Mesenchymal stem cell (in vitro differentiated cells and primary cell): ENCODE measurements at regions not wholly inside any gene's neighbourhood (a gene's known extent, or its start where the extent isn't known, plus 50 kb on each side); places are given as distances from the start of the nearest gene placed in this dataset.
A peak's percentile ranks its signal among the peaks of the same experiment; 100 is the strongest.

Experiments
- DNase-seq: peaks from one replicate; pipeline ENCODE4 v3.0.0-alpha.2; 2013
- H2AFZ ChIP-seq: one replicate; pipeline ENCODE4 v1.6.1; 2013; ENCODE audit warnings: low read depth, mild to moderate bottlenecking, control low read depth, inconsistent platforms, low read length, moderate library complexity
- H2AK5ac ChIP-seq: 2 replicates; pipeline ENCODE4 v1.6.1; 2013; ENCODE audit warnings: low read length, moderate library complexity, mild to moderate bottlenecking, inconsistent platforms; ENCODE audit not compliant: severe bottlenecking
- H2BK120ac ChIP-seq: one replicate; pipeline ENCODE4 v1.6.1; 2013; ENCODE audit warnings: low read depth, mild to moderate bottlenecking, inconsistent platforms, low read length, moderate library complexity
- H2BK12ac ChIP-seq, 2 experiments: one replicate each; pipeline ENCODE4 v1.6.1; 2013; ENCODE audit warnings: inconsistent platforms in 2 of 2, low read length in 2 of 2, mild to moderate bottlenecking in 2 of 2, moderate library complexity in 2 of 2, control low read depth in 1 of 2
- H2BK15ac ChIP-seq: one replicate; pipeline ENCODE4 v1.6.1; 2013; ENCODE audit warnings: mild to moderate bottlenecking, low read depth, inconsistent platforms; ENCODE audit not compliant: poor library complexity, severe bottlenecking
- H2BK5ac ChIP-seq: 2 replicates; pipeline ENCODE4 v1.6.1; 2013; ENCODE audit warnings: low read depth, mild to moderate bottlenecking, low read length, control low read depth, inconsistent platforms; ENCODE audit not compliant: poor library complexity, severe bottlenecking
- H3K14ac ChIP-seq, 2 experiments: one replicate each; pipeline ENCODE4 v1.6.1; 2013; ENCODE audit warnings: inconsistent platforms in 2 of 2, low read length in 2 of 2, control low read depth in 1 of 2, mild to moderate bottlenecking in 1 of 2, moderate library complexity in 1 of 2
- H3K18ac ChIP-seq, 2 experiments: one replicate each; pipeline ENCODE4 v1.6.1; 2013; ENCODE audit warnings: inconsistent platforms in 2 of 2, low read length in 2 of 2, control low read depth in 1 of 2, low read depth in 1 of 2, mild to moderate bottlenecking in 1 of 2
- H3K23ac ChIP-seq, 2 experiments: one replicate each; pipeline ENCODE4 v1.6.1; 2013; ENCODE audit warnings: inconsistent platforms in 2 of 2, low read length in 2 of 2, mild to moderate bottlenecking in 2 of 2, moderate library complexity in 2 of 2, control low read depth in 1 of 2
- H3K27ac ChIP-seq: 2 replicates; pipeline ENCODE4 v1.5.1; 2013; ENCODE audit warnings: mild to moderate bottlenecking, moderate library complexity, low read length, control low read depth, inconsistent platforms; ENCODE audit not compliant: poor library complexity, severe bottlenecking
- H3K27me3 ChIP-seq, 2 experiments: 2 replicates each; pipeline versions ENCODE4 v1.6.1 to v1.7.0; 2013; ENCODE audit warnings: low read length in 2 of 2, mild to moderate bottlenecking in 2 of 2, moderate library complexity in 2 of 2, control low read depth in 1 of 2, inconsistent platforms in 1 of 2; ENCODE audit not compliant: control insufficient read depth in 1 of 2, insufficient read depth in 1 of 2
- H3K36me3 ChIP-seq, 2 experiments: 2 replicates each; pipeline versions ENCODE4 v1.6.1 to v1.7.0; 2013; ENCODE audit warnings: low read length in 2 of 2, control low read depth in 1 of 2, inconsistent platforms in 1 of 2, low read depth in 1 of 2, mild to moderate bottlenecking in 1 of 2; ENCODE audit not compliant: insufficient read depth in 2 of 2, control insufficient read depth in 1 of 2
- H3K4ac ChIP-seq, 2 experiments: one replicate each; pipeline ENCODE4 v1.6.1; 2013; ENCODE audit warnings: inconsistent platforms in 2 of 2, low read length in 2 of 2, mild to moderate bottlenecking in 2 of 2, moderate library complexity in 2 of 2, control low read depth in 1 of 2, low read depth in 1 of 2
- H3K4me1 ChIP-seq: 2 replicates; pipeline ENCODE4 v1.6.1; 2013; ENCODE audit warnings: low read depth, low read length, control low read depth; ENCODE audit not compliant: control insufficient read depth, insufficient read depth
- H3K4me2 ChIP-seq: 2 replicates; pipeline ENCODE4 v1.6.1; 2013; ENCODE audit warnings: low read length, mild to moderate bottlenecking, inconsistent platforms; ENCODE audit not compliant: poor library complexity, severe bottlenecking
- H3K4me3 ChIP-seq, 2 experiments: 2 replicates each; pipeline versions ENCODE4 v1.5.1 to v1.7.0; 2013; ENCODE audit warnings: low read length in 2 of 2, mild to moderate bottlenecking in 2 of 2, control low read depth in 1 of 2, low read depth in 1 of 2; ENCODE audit not compliant: insufficient read depth in 1 of 2
- H3K79me1 ChIP-seq: replicated peaks from 2 replicates; pipeline ENCODE4 v1.6.1; 2013; ENCODE audit warnings: mild to moderate bottlenecking, control low read depth, low read length, inconsistent platforms; ENCODE audit not compliant: poor library complexity, severe bottlenecking
- H3K9ac ChIP-seq: 2 replicates; pipeline ENCODE4 v1.7.0; 2013; ENCODE audit warnings: mild to moderate bottlenecking, low read length, moderate library complexity
- H3K9me3 ChIP-seq: 2 replicates; pipeline ENCODE4 v1.7.0; 2013; ENCODE audit warnings: mild to moderate bottlenecking, low read length; ENCODE audit not compliant: control insufficient read depth
- H4K8ac ChIP-seq: one replicate; pipeline ENCODE4 v1.6.1; 2013; ENCODE audit warnings: inconsistent platforms, mild to moderate bottlenecking, low read length, moderate library complexity
- H4K91ac ChIP-seq: one replicate; pipeline ENCODE4 v1.6.1; 2013; ENCODE audit warnings: mild to moderate bottlenecking, low read length, inconsistent platforms
- WGBS: methylation state at CpG from one replicate; pipeline ENCODE4 v1.1.7; 2013; ENCODE audit warnings: mixed read lengths; 5-methylcytosine and 5-hydroxymethylcytosine counted together

- H3K4me2 ChIP-seq, result no peak overlapping the region
- no peak overlapping the region for H3K27ac ChIP-seq
- H3K79me1 ChIP-seq, result no peaks in the 10 kb centered on the region
- no peaks in the 10 kb centered on the region for H3K36me3 ChIP-seq
- H2AK5ac ChIP-seq, result no peak overlapping the region
- no peak overlapping the region for H3K4ac ChIP-seq
- no peak overlapping the region for H3K23ac ChIP-seq
- H3K9ac ChIP-seq, result no peak overlapping the region
- DNase-seq, result no peak
- no peak overlapping the region for H2BK15ac ChIP-seq
- H4K91ac ChIP-seq, result no peak overlapping the region
- H2BK5ac ChIP-seq, result no peak overlapping the region
- WGBS, result 89% methylated on average over 1 of the region's 2 CpGs
- H2BK12ac ChIP-seq, result no peak overlapping the region
- H3K4me3 ChIP-seq, result no peak overlapping the region
- no peak overlapping the region for H3K18ac ChIP-seq
- H2BK120ac ChIP-seq, result no peak overlapping the region
- peaks cover 2% of the 10 kb centered on the region for H3K4me1 ChIP-seq
- no peak overlapping the region for H2AFZ ChIP-seq
- H4K8ac ChIP-seq, result no peak overlapping the region
- H3K27me3 ChIP-seq, result no peaks in the 10 kb centered on the region
- no peaks in the 10 kb centered on the region for H3K9me3 ChIP-seq
- H3K14ac ChIP-seq, result no peak overlapping the region
These were observed 204.1 kb upstream of the SEMA6A start for GRCh38 chr5:116778651-116779280.

GRCh38 chr5:116778032-116778431 is 203.4 kb upstream of the SEMA6A start:
- no peak overlapping the region for H2AFZ ChIP-seq
- H3K23ac ChIP-seq, result no peak overlapping the region
- H3K18ac ChIP-seq, result no peak overlapping the region
- H2BK120ac ChIP-seq, result no peak overlapping the region
- no peaks in the 10 kb centered on the region for H3K27me3 ChIP-seq
- no peak overlapping the region for H2BK12ac ChIP-seq
- H3K79me1 ChIP-seq, result no peaks in the 10 kb centered on the region
- 69% methylated on average over 10 of the region's 10 CpGs for WGBS
- H3K27ac ChIP-seq, result no peak overlapping the region
- H3K4ac ChIP-seq, result no peak overlapping the region
- H3K4me3 ChIP-seq, result no peak overlapping the region
- H3K4me1 ChIP-seq, result peaks cover 2% of the 10 kb centered on the region
- H3K4me2 ChIP-seq, result peak overlapping the region; percentile 19
- no peak overlapping the region for H2AK5ac ChIP-seq
- DNase-seq, result no peak
- H3K9me3 ChIP-seq, result no peaks in the 10 kb centered on the region
- no peak overlapping the region for H3K9ac ChIP-seq
- H2BK5ac ChIP-seq, result no peak overlapping the region
- no peak overlapping the region for H3K14ac ChIP-seq
- H2BK15ac ChIP-seq, result no peak overlapping the region
- H4K8ac ChIP-seq, result no peak overlapping the region
- H3K36me3 ChIP-seq, result no peaks in the 10 kb centered on the region
- no peak overlapping the region for H4K91ac ChIP-seq

- Histone ChIP-seq H3K9ac (no peak overlapping the region), H3K27ac (no peak overlapping the region), H4K91ac (no peak overlapping the region), H2BK15ac (no peak overlapping the region), H3K79me1 (no peaks in the 10 kb centered on the region), H3K27me3 (no peaks in the 10 kb centered on the region), H3K4me1 (peaks cover 2% of the 10 kb centered on the region), H3K14ac (no peak overlapping the region), H3K18ac (no peak overlapping the region), H3K9me3 (no peaks in the 10 kb centered on the region), H3K36me3 (no peaks in the 10 kb centered on the region), H3K4me3 (no peak overlapping the region), H2BK5ac (no peak overlapping the region), H2AFZ (no peak overlapping the region), H2BK120ac (no peak overlapping the region), H3K4me2 (no peak overlapping the region), H4K8ac (no peak overlapping the region), H3K4ac (no peak overlapping the region), H3K23ac (no peak overlapping the region), H2AK5ac (no peak overlapping the region), H2BK12ac (no peak overlapping the region)
- DNase-seq, result no peak
- WGBS, result 49% methylated on average over 4 of the region's 5 CpGs
These were observed 199.3 kb upstream of the SEMA6A start for GRCh38 chr5:116773926-116774325.

GRCh38 chr5:116772806-116773205 is 198.2 kb upstream of the SEMA6A start:
- Histone ChIP-seq H3K9ac (no peak overlapping the region), H3K4ac (no peak overlapping the region), H2BK5ac (no peak overlapping the region), H3K9me3 (no peaks in the 10 kb centered on the region), H3K18ac (no peak overlapping the region), H4K8ac (no peak overlapping the region), H3K36me3 (no peaks in the 10 kb centered on the region), H3K23ac (no peak overlapping the region), H2AK5ac (no peak overlapping the region), H3K14ac (no peak overlapping the region), H3K4me3 (no peak overlapping the region), H2BK120ac (no peak overlapping the region), H3K27me3 (no peaks in the 10 kb centered on the region), H2AFZ (no peak overlapping the region), H2BK12ac (no peak overlapping the region), H4K91ac (no peak overlapping the region), H2BK15ac (no peak overlapping the region), H3K4me1 (no peaks in the 10 kb centered on the region), H3K79me1 (no peaks in the 10 kb centered on the region), H3K4me2 (no peak overlapping the region), H3K27ac (no peak overlapping the region)
- 33% methylated on average over 2 of the region's 3 CpGs for WGBS
- DNase-seq, result no peak
